Activated CD4-positive, alpha-beta T cell treated with anti-CD3 and anti-CD28 coated beads, Interleukin-2, amount 50 U/mL, for 16 hours (primary cell): ENCODE measurements at regions not wholly inside any gene's neighbourhood (a gene's known extent, or its start where the extent isn't known, plus 50 kb on each side); places are given as distances from the start of the nearest gene placed in this dataset.
A peak's percentile ranks its signal among the peaks of the same experiment; 100 is the strongest.
"Not testable (repeated sequence)": the region's sequence is repeated elsewhere in the genome, so short reads cannot be mapped to it uniquely, and the experiment has no call there.

Experiments used
- DNase-seq: peaks from one replicate; pipeline ENCODE4 v3.0.0-alpha.2; 2020

DNA sequence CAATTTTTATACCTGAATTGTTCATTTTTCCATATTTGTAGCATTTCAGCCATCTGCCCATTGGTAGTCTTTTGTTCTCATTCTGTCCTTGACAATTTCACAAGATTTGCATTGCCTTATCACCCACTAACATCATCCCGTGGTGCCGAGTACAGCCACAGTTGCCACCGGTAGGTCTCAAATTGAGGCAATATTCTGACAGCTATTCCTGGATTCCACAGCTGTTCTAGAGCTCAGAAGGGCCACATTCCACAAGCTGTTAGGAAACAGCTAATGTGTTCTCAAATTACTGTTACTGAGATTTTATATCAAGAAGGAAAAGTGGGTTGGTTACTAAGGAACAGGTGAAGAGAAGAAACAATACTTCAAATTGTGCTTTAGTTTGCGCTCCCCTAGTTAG, 178.8 kb downstream of the RPRM start:
- no peak for DNase-seq

DNA sequence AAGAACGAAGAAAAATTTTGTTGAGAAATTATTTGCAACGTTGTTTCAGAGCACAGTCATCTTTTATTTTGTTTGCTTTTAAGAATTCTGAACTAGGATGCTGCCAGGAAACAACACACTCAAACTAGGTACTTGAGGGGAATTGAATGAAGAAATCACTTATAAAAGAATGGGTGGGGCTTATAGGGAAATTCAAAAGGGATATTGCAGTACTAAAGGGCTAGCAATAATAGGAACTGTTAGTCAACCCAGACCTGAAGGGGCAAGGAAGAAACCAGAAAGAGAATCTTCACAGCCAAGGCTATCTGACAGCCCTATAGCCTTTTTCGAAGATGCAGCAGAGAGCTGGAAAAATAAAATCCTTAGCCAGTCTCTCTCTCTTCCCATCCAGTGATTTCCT, 179.3 kb downstream of the RPRM start:
- DNase-seq = no peak

DNA sequence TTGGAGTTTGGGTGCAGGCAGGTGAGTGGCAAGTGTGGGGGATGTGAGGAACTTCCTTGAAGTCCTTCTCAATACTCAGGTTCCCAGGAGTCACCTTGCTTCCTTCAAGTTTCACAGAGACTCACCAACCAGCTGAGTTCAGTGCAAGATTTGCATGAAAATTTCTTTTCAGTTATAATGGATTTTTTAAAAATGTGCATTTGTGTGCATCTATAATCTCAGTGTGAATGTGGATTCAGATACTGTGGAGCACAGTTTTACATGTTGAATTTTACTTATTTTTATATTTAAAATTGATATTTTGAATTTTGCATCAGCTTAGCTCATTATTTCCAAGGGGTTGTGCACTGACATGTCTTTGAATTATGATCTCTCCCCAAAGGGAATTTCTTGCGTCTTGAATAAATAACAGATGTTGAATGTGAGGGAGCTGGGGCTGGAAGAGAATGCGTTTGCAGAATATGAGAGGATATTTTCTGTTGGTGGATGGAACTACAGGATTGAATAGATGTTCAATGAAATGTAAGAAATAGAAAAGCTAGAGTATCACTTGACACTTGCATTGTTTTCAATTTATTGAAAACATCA, 184.3 kb downstream of the RPRM start:
- no peak for DNase-seq

- DNase-seq = no peak
Measured at GRCh38 chr2:153291718-153292117, 186.8 kb downstream of the RPRM start.

GRCh38 chr2:153287109-153287801, 191.3 kb downstream of the RPRM start:
- DNase-seq = no peak

- DNase-seq = no peak
Measured at GRCh38 chr2:153268941-153269461, 209.6 kb downstream of the RPRM start.

DNA sequence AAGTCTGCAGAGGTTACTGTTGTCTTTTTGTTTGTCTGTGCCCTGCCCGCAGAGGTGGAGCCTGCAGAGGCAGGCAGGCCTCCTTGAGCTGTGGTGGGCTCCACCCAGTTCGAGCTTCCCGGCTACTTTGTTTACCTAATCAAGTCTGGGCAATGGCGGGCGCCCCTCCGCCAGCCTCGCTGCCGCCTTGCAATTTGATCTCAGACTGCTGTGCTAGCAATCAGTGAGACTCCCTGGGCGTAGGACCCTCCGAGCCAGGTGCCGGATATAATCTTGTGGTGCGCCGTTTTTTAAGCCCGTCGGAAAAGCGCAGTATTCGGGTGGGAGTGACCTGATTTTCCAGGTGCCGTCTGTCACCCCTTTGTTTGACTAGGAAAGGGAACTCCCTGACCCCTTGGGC, 221.7 kb downstream of the RPRM start:
- not testable (repeated sequence) for DNase-seq

- not testable (repeated sequence) for DNase-seq
Measured at GRCh38 chr2:153246636-153247035, 231.9 kb downstream of the RPRM start.

DNA sequence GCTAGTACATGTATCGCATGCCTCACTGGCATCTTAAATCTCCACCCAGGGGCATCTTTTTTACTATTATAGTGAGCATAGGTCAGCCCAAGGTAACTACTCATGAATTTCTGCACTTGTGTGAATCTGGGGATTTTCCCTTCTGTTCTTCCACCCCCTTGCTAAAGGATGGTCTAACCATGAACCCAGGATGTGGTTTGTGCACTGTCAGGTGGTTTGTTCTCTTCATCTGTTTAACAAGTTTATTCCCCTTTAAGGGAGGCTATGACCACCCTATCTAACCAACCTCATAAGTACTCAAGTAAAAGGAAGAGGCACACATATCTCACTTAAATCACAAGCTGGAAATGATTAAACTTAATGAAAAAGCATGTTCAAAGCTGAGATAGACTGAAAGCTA, 243.0 kb downstream of the RPRM start:
- peak; percentile 58 for DNase-seq

GRCh38 chr2:153232464-153232863, 246.1 kb downstream of the RPRM start:
- peak; percentile 6 for DNase-seq

DNA sequence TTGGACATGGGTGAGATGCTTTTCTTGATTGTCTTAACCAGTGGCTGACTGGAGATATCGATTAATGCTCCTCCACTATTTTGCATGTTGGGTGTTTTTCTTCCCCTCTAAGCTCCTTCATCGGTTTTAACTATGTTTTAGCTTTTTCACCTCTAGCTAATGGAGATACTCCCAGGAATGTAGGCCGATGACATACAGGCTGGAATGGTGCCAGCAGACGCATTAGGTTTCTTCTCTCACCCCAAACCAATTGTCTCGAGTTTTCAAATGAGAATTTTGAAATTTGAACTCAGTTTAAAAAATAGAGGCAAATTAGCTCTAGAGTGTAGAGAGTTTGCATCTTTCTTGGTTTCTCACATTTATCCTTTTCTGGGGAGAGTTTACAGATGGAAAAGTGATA, 247.6 kb downstream of the RPRM start:
- no peak for DNase-seq

- DNase-seq = no peak
Measured at GRCh38 chr2:153228904-153229303, 249.7 kb downstream of the RPRM start.

DNA sequence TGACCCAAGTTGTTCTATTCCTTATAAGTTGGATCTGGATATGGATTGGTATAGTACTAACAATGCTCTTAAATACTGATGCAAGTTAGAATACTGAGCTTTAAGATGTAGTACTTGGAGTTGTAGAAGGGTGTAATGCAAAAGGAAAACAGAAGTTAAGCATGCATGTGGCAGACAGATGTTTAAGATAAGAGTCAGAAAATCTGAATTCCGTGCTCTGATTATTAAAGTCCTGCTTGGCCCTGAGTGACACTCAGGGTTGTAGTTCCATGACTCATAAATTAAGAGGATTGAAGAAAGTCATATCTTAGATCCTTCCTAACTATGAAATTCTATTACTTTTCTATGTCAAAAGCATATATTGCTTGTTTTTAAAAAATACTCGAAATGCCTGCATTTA, 250.6 kb downstream of the RPRM start:
- no peak for DNase-seq

- DNase-seq = no peak
Measured at GRCh38 chr2:153222231-153223165, 256.1 kb downstream of the RPRM start.

DNA sequence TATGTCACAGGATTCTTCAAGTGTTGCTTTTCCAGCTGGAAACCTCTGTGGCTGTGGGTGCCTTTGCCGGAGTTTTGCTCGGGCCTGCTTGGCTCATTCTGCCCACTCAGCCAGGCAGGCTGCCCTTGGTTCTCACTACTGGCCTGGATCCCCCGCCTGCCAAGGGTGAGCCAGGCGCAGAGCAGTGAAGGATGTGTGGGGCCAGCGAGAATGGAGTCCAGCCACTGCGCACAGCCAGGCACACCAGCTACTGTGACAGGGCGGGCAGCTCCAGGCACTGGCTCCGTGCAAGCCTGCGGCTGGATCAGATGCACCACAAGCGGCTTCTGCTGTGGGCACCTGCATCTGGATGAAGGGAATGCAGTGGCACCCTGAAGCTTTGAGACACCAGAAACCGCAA, 257.1 kb downstream of the RPRM start:
- no peak for DNase-seq

DNA sequence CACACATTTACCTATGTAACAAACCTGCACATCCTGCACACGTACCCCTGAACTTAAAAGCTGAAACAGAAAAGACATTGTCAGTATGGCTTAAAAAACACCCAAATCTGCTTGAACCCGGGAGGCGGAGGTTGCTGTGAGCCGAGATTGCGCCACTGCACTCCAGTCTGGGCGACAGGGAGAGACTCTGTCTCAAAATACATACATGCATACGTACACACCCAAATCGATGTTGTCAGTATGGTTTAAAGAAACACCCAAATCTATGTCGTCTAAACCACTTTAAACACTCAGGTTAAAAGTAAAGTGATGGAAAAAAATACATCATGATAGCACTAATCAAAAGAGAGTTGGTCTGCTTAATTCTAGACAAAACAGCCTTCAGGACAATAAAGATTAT, 257.5 kb downstream of the RPRM start:
- no peak for DNase-seq

DNA sequence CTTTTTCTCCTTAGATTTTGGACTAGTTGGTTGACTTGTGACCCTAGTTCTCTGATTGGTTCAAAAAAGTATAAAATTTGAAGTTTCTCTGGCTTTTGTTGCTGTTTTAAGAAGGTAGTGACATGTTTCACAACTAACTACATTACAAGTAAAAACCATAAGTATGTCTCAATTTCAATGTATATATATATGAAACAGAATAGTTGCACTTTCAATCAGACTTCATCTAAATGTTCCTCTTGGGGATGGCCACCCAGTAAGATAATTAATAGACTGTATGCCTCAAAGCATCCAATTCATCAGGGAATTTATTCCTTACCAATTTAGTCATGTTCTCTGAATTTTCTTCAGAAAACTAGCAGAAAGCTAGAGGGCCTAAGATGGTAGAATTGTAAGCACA, 259.7 kb downstream of the RPRM start:
- no peak for DNase-seq

- DNase-seq = no peak
Measured at GRCh38 chr2:153214337-153214736, 264.2 kb downstream of the RPRM start.

GRCh38 chr2:153213022-153213421, 265.5 kb downstream of the RPRM start:
- no peak for DNase-seq

DNA sequence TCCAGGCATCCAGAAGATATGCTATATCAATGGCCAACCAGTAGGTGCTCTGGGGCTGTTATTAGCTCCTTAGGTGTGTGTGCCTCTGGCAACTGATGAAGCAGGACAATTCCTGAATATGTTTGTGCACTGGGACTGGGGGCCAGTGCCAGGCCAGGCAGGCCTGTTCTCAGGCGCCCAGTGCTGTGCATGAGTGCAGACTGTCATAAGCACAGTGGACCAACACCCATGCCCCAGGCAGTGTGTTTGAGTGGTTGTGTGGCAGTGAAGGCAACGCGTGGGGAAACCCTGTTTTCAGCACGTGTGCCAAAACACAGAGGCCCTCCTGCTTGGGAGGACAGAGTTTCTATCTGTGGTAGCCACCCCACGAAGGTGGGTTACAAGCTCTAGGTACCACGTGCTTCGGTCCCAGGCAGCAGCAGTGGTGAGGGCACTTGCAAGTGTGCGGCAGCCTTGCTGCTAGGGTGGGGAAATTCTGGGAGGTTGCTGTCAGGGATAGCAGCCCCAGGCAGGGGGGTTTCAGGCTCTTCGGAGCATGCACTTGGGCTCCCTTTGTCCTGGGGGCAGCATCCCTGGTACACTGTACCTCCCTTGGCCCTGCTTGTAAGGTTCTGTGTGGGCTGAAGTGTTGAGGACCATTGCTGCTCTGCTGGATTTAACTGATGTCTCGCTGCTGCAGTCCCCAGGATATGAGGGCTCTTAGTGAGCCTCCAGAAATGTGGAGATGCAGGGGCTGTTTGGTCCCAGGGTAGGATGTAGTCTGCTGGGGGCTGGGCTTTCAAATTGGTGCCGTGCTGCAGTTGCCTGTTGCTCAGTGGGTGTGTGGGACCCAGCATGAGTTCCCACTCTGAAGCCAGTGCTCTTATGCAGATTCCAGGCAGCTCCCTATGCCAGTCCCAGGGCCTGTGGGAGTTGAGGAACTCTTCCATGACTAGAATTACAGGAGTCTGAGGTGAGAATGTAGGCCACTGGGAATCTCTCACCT, 280.9 kb downstream of the RPRM start:
- no peak for DNase-seq

GRCh38 chr2:153196378-153197058, 282.0 kb downstream of the RPRM start:
- no peak for DNase-seq

- no peak for DNase-seq
Measured at GRCh38 chr2:153195342-153195741, 283.2 kb downstream of the RPRM start.
